Globus pallidus (tissue), 1 donor: ENCODE measurements at regions not wholly inside any gene's neighbourhood (a gene's known extent, or its start where the extent isn't known, plus 50 kb on each side); places are given as distances from the start of the nearest gene placed in this dataset.
"Not testable (repeated sequence)": the region's sequence is repeated elsewhere in the genome, so short reads cannot be mapped to it uniquely, and the experiment has no call there.

Experiments
- DNase-seq: peaks from one replicate; pipeline ENCODE4 v3.0.0-alpha.2; 2015; ENCODE audit warnings: low spot score

- DNase-seq: no peak
These were observed 152.6 kb upstream of the EPHA3 start for GRCh38 chr3:88954853-88955252.

- no peak for DNase-seq
These were observed 152.1 kb upstream of the EPHA3 start for GRCh38 chr3:88955274-88955673.

GRCh38 chr3:88957711-88958439 lies 149.5 kb upstream of the EPHA3 start:
- no peak for DNase-seq

- no peak for DNase-seq
These were observed 147.4 kb upstream of the EPHA3 start for GRCh38 chr3:88960019-88960418.

- no peak for DNase-seq
These were observed 144.4 kb upstream of the EPHA3 start for GRCh38 chr3:88963003-88963402.

- DNase-seq: no peak
These were observed 127.7 kb upstream of the EPHA3 start for GRCh38 chr3:88979760-88980159.

- DNase-seq: no peak
These were observed 124.0 kb upstream of the EPHA3 start for GRCh38 chr3:88983458-88983857.

- DNase-seq: no peak
These were observed 123.2 kb upstream of the EPHA3 start for GRCh38 chr3:88984256-88984655.

- DNase-seq: no peak
These were observed 122.6 kb upstream of the EPHA3 start for GRCh38 chr3:88984832-88985231.

- no peak for DNase-seq
These were observed 121.9 kb upstream of the EPHA3 start for GRCh38 chr3:88985491-88985890.

- DNase-seq: no peak
These were observed 120.6 kb upstream of the EPHA3 start for GRCh38 chr3:88986834-88987233.

- no peak for DNase-seq
These were observed 119.6 kb upstream of the EPHA3 start for GRCh38 chr3:88987776-88988175.

GRCh38 chr3:88988906-88989305 lies 118.5 kb upstream of the EPHA3 start:
- DNase-seq: no peak

GRCh38 chr3:88991496-88991895 lies 115.9 kb upstream of the EPHA3 start:
- no peak for DNase-seq

- DNase-seq: no peak
These were observed 110.7 kb upstream of the EPHA3 start for GRCh38 chr3:88996691-88997090.

- no peak for DNase-seq
These were observed 110.2 kb upstream of the EPHA3 start for GRCh38 chr3:88997260-88997659.

- no peak for DNase-seq
These were observed 106.5 kb upstream of the EPHA3 start for GRCh38 chr3:89000886-89001285.

- DNase-seq: no peak
These were observed 105.2 kb upstream of the EPHA3 start for GRCh38 chr3:89002191-89002590.

- no peak for DNase-seq
These were observed 93.9 kb upstream of the EPHA3 start for GRCh38 chr3:89013536-89013935.

GRCh38 chr3:89017531-89017930 lies 89.9 kb upstream of the EPHA3 start:
- no peak for DNase-seq

GRCh38 chr3:89025185-89025584 lies 82.2 kb upstream of the EPHA3 start:
- DNase-seq: peak; percentile 15

GRCh38 chr3:89032346-89033013 lies 74.9 kb upstream of the EPHA3 start:
- no peak for DNase-seq

GRCh38 chr3:89034723-89035122 lies 72.7 kb upstream of the EPHA3 start:
- not testable (repeated sequence) for DNase-seq

- no peak for DNase-seq
These were observed 68.6 kb upstream of the EPHA3 start for GRCh38 chr3:89038869-89039268.
